Right ventricle myocardium superior (tissue), 1 donor: ENCODE measurements at regions not wholly inside any gene's neighbourhood (a gene's known extent, or its start where the extent isn't known, plus 50 kb on each side); places are given as distances from the start of the nearest gene placed in this dataset.

Source experiments
- ATAC-seq: fragments of 200-7000 bp; cut with Tn5 transposase; one replicate; pipeline ENCODE4 v1.9.1; 2020; ENCODE audit warnings: mild to moderate bottlenecking; ENCODE audit not compliant: poor library complexity
- DNase-seq: peaks from one replicate; pipeline ENCODE4 v3.0.0-alpha.2; 2020
- intact Hi-C: fragments of 100-400 bp; cut with DNase I; formaldehyde crosslinking; loops from one replicate; pipeline ENCODE4 v1.11.2; 2022
- donor health status: DM: no; HTN: yes; CAD: no; lungs with severe emphysema.

DNA sequence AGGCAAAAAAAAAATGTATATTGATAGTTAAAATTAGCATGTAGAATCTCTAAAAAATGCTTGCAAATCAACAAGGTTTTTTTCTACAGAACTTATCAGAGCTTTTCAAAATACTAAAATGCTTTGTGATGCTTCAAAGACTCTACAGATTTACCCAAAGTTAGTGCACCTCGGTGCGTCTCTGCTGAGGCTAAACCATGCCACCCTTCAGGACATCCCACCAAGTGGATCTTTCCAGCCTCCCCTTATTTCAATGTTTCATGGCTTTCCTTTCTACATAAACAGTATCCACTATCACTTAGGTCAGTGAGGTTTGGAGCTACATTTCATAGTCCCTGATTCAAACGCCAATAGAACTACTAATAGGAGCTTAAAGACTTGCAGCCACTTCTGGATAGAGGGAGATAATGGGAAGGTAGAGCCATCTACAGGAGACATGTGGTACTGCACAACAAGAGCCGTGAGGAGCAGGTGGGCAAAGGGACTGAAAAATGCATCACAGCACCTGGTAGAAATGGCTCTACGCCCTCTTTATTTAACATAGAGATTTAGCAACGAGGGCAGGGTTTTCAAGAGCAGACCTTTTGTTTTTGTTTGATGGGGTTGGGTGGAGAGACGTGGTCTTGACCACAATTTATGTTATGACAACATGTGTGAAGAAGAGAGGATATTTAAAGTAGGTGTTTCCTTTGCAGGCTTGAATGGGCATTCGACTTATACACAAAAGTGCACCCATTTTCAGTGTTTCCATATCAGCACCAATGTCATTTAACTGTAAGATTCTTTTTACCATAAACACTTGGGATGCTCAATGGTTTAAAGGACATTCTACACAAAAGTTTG lies 56.1 kb upstream of the SLC35G4 start:
- ATAC-seq (peak; percentile 68), DNase-seq (no peak)
- intact Hi-C loops, result no loop called here

GRCh38 chr18:11548916-11549551 lies 60.4 kb upstream of the SLC35G4 start:
- intact Hi-C loops, result no loop called here

GRCh38 chr18:11548396-11548795 lies 61.0 kb upstream of the SLC35G4 start:
- ATAC-seq (no peak), DNase-seq (no peak)
- intact Hi-C loops, result no loop called here

More at GRCh38 chr18:11548916-11549551, 60.4 kb upstream of the SLC35G4 start:
- no peak for DNase-seq
- no peak for ATAC-seq

DNA sequence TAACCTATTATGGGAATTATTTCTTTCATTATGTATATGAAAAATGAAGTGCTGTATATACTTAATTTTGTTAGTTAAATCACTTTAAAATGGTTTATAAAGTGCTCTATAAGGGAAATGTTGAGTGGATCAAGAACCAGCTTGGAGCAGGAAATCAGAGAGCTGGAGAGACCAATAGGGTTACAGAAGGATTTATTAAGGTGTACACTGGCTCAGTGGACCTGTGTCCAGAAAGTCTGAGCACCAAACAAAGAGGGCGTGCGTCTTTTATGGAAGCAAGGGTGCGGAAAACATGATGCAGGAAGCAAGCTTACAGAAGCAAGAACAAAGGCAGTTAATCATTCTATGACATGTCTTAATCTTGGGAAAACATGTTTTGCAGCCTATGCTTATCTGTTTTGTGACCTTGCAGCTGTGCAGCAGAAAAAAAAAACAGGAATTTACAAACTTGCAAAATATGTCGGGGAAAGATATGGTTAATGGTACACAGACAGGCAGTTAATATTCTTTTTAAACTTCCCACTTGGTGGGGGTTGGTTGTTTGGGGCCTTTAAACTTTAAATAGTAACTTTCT lies 65.2 kb upstream of the SLC35G4 start:
- intact Hi-C loops, result no loop called here
- no peak for ATAC-seq
- no peak for DNase-seq

DNA sequence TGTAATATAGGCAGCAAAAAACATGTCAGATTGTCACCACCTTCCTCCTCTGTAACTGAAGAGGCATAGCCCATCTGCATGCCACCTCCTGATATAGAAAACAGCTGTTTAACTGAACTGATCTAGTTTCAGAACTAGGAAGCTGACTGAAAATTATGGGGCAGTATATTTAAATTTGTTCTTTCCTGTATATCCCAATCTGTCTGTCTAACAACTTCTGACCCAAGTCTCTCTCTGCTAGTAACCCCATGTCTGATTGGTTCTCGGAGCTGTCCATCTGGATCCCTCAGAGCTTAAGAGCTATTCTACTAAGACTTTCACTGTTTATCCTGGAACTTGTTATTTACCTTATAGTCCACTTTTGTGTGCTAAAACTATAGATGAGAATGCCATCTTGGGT lies 68.2 kb upstream of the SLC35G4 start:
- ATAC-seq (no peak), DNase-seq (no peak)
- intact Hi-C loops, result no loop called here

GRCh38 chr18:11533942-11534496 lies 75.4 kb upstream of the SLC35G4 start:
- ATAC-seq, result no peak
- no peak for DNase-seq

DNA sequence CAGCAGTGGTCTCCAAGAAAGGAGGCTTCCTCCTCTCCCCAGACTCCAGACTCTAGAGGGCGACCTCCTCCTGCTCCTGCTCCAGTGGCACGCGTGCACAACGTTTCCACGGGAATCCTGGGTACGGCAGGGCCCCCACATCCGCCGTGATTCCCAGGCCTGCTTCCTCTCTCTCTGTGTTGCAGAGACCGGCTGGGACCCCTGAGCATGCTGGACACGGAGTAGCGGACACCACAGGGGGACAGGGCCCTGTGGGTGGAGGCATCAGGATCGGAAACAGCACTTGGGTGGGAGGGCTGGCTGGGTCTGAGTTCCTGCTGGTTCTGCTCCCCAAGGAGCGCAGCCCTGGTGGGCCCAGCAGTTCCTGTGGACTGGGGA lies 75.9 kb upstream of the SLC35G4 start:
- ATAC-seq (no peak), DNase-seq (no peak)
- intact Hi-C loops, result no loop called here

More at GRCh38 chr18:11533942-11534496, 75.4 kb upstream of the SLC35G4 start:
- intact Hi-C loops, result no loop called here

GRCh38 chr18:11532758-11533512 lies 76.5 kb upstream of the SLC35G4 start:
- ATAC-seq, result no peak

GRCh38 chr18:11529081-11529480 lies 80.3 kb upstream of the SLC35G4 start:
- DNase-seq (no peak), ATAC-seq (no peak)
- intact Hi-C loops, result no loop called here

More at GRCh38 chr18:11532758-11533512, 76.5 kb upstream of the SLC35G4 start:
- no peak for DNase-seq
- intact Hi-C loops, result no loop called here

- ATAC-seq (no peak), DNase-seq (no peak)
- intact Hi-C loops, result no loop called here
These were observed 82.7 kb upstream of the SLC35G4 start for GRCh38 chr18:11526675-11527074.

DNA sequence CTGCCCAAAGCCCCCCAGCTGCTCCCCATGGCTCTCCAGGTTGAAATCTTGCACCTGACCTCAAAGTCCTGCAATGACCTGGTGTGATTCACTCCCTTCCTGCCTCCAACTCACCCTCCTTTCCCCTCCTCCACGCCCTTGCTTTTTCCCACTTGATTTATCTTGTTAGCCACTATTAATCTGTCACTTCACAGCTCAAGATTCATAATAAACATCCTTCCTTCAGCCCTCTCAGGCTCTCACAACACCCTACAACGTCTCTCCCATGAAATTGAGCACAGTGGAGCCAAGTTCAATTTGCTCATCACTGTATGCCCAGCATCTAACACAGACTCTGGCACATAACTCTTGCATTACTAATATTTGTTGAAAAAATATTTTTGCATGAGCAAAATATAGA lies 85.6 kb upstream of the SLC35G4 start:
- DNase-seq, result no peak
- no peak for ATAC-seq
- intact Hi-C loops, result no loop called here

- intact Hi-C loops, result no loop called here
- DNase-seq (no peak), ATAC-seq (no peak)
These were observed 86.4 kb upstream of the SLC35G4 start for GRCh38 chr18:11522992-11523391.

- intact Hi-C loops, result no loop called here
- no peak for ATAC-seq
These were observed 87.5 kb upstream of the SLC35G4 start for GRCh38 chr18:11521853-11522252.

DNA sequence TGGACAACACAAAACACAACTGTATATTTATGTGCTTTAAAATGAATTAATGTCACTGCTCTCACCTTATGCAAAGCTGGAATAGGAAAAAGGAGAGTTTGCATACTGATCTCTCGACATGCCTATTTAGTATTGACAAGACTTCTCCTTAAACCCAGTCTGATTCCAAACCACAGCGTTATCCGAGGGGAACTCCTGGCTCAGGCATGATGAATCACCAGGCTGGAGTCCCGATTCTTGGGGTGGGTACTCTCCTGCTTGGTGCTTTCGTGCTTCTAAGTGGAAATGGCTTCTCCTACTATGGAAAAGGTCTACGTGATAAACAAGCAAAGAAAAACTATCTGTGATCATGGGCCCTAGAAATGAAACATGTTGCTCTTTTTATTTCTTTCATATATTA lies 88.9 kb upstream of the SLC35G4 start:
- intact Hi-C loops, result no loop called here
- DNase-seq, result no peak

More at GRCh38 chr18:11521853-11522252, 87.5 kb upstream of the SLC35G4 start:
- no peak for DNase-seq

DNA sequence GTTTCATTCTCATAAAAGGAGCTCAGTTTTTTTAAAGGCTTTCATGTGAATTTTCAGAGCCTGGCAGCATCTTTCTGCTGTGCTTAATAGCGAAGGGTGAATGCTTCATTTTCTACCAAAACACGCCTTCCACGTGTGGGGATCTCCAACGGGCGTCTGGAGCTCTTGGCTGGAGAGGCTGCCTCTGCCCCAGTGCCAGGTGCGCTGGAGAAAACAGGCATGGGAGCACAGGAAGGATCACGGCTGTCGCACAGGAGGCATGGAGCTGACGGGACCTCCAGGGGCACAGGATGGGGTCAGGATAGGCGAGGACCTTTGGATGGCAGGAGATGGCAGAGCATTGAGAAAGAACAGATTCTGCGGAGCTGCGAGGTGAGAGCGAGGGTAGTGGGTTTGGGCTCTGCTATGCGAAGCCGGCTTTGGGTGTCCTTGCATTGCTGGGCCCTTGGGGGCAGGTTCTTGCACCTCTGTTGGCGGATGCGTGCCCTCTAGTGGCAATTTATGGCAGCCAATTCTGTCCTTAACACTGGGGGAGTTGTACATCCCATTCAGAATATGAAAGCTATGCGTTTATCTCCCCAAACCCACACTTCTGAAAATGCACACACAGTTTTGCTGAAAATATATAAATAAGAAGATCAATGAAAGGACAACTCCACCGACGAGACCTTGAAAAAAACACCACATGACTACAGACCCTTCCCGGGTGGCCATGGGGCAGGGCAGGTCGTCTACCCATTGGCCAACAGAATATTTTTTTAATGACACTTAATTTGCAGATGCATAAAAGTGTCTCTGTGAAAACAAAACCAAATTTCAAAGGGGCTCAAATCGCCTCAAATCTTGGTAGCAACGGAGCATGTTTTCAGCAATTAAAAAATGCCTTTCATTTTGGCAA lies 90.4 kb upstream of the SLC35G4 start:
- intact Hi-C loops, result no loop called here
- ATAC-seq, result peak; percentile 78
- peak; percentile 46 for DNase-seq

More for the DNA sequence above, 88.9 kb upstream of the SLC35G4 start:
- no peak for ATAC-seq

DNA sequence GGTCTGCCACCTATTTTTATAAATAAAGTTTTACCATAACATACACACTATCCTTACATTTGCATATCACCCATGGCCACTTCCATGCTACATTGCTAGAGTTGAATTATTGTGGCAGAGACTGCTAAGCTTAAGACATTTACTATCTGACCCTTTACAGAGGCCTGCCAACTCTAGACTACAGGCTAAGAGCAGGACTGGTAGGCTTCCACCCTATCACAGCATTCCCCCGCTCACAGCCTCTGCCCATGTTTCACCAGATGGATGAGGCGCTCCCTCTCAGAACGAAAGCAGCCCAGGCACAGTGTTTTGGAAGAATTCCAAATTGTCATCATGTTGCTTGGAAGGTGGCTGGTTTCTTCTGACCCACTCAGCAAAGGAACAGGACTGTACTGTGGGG lies 91.7 kb upstream of the SLC35G4 start:
- DNase-seq (no peak), ATAC-seq (no peak)
- intact Hi-C loops, result no loop called here

DNA sequence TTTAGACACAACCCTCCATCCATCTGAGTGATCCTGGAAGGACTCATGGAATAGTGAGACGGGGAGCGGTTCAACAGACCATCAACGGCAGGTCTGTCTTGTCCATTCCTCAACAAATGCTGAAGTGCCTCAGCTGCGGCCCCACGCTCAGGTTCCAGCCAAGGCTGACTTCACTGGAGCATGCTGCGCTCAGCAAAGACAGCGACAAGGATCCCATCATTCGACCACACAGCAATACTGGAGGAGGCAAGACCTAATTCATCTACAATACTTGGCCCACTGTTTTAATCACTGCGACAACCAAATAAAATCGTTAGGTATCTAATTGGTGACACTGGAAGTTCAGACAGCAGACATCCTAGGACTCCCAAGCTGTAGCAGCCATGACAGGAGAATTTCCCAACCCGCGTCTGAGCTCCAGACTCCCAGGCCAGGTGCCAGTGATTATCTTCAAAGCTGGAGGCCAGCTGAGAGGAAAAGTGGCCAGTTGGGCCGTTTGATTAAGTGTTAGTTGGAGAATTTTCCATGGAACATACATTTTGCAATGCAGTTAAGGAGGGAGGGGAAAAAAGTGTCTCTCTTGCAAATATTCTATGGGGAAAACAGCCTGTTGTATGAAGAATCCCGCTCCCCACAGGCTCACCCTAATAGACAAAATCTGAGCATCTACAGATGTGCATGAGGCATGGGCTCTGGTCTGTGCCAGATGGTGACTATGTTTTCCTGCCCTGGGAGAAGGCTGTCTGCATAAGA lies 92.5 kb upstream of the SLC35G4 start:
- intact Hi-C loops, result no loop called here
- ATAC-seq, result peak; percentile 71
- no peak for DNase-seq
